K562 (cell line): ENCODE measurements at regions not wholly inside any gene's neighbourhood (a gene's known extent, or its start where the extent isn't known, plus 50 kb on each side); places are given as distances from the start of the nearest gene placed in this dataset.

Experiments used
- ATAC-seq: fragments of 200-7000 bp; cut with Tn5 transposase; 3 replicates; pipeline ENCODE4 v1.9.1; 2020; ENCODE audit warnings: moderate library complexity
- BruUV-seq: library from RNA; stranded (reverse); fragments of 400-500 nt; replicated peaks from 2 replicates; lab custom pipeline; 2021; lab: Mats Ljungman, UMichigan
- CTCF ChIA-PET: fragments of 300-600 bp; formaldehyde crosslinking; extraction: SDS; loops from one replicate; lab custom pipeline; 2021; ENCODE audit warnings: low intra/inter-chr PET ratio; lab: Yijun Ruan, JAX
- POLR2A ChIA-PET: fragments of 300-600, 350-650 bp; sonication (Branson Sonifier 250); formaldehyde crosslinking; extraction: SDS; loops from one replicate; lab custom pipeline; 2021; ENCODE audit warnings: antibody characterized with exemption, inconsistent platforms; lab: Yijun Ruan, JAX
- DNase-seq, 4 experiments: peaks; one replicate each; pipeline versions ENCODE4 v3.0.0 to v3.0.0-alpha.2; 2011 to 2018; ENCODE audit warnings: low spot score in 3 of 4, mixed read lengths in 3 of 4; ENCODE audit errors: extremely low read depth in 1 of 4
- FAIRE-seq: peaks from 2 replicates; lab custom pipeline; 2011; peaks lifted over from hg19 to GRCh38; lab: Jason Lieb, UNC
- H2AFZ ChIP-seq: 2 replicates; pipeline ENCODE4 v1.6.0; 2011; ENCODE audit warnings: low read depth, low read length, control low read depth, inconsistent platforms
- H3K27ac ChIP-seq: fragments of 200-600 bp; 3 replicates; pipeline ENCODE4 v1.8.0; 2011; ENCODE audit warnings: low read depth, mild to moderate bottlenecking, control low read depth, inconsistent platforms, low read length, moderate library complexity, mixed read lengths; ENCODE audit errors: extremely low read depth
- H3K27me3 ChIP-seq, 2 experiments: fragments of 300-600 bp in 1 of 2; 2 replicates in 1 of 2; 3 replicates in 1 of 2; pipeline versions ENCODE4 v1.6.0 to v1.8.0; 2011; ENCODE audit warnings: inconsistent platforms in 2 of 2, low read length in 2 of 2, mild to moderate bottlenecking in 1 of 2, mixed read lengths in 1 of 2, moderate library complexity in 1 of 2; ENCODE audit not compliant: control insufficient read depth in 2 of 2, insufficient read depth in 2 of 2
- H3K36me3 ChIP-seq: fragments of 300-600 bp; 3 replicates; pipeline ENCODE4 v1.8.0; 2011; ENCODE audit warnings: mild to moderate bottlenecking, low read length, inconsistent platforms; ENCODE audit not compliant: control insufficient read depth, insufficient read depth
- H3K4me1 ChIP-seq, 2 experiments: fragments of 200-600 bp in 1 of 2; replicated peaks in 1 of 2; 2 replicates in 1 of 2; 3 replicates in 1 of 2; pipeline versions ENCODE4 v1.5.1 to v1.8.0; 2011; ENCODE audit warnings: inconsistent platforms in 2 of 2, low read length in 2 of 2, mild to moderate bottlenecking in 1 of 2, mixed read lengths in 1 of 2, moderate library complexity in 1 of 2; ENCODE audit not compliant: control insufficient read depth in 2 of 2, insufficient read depth in 2 of 2
- H3K4me2 ChIP-seq: 2 replicates; pipeline ENCODE4 v1.6.1; 2011; ENCODE audit warnings: low read length, control low read depth, inconsistent platforms, mixed read lengths; ENCODE audit not compliant: insufficient read depth
- H3K4me3 ChIP-seq: fragments of 200-600 bp; sonication (generic), shearing (Covaris generic); 2 replicates; pipeline ENCODE4 v1.5.1; 2016; ENCODE audit warnings: control low read depth, inconsistent platforms
- H3K79me2 ChIP-seq: fragments of 200-600 bp; 3 replicates; pipeline ENCODE4 v1.8.0; 2011; ENCODE audit warnings: low read length, inconsistent platforms; ENCODE audit not compliant: control insufficient read depth, insufficient read depth
- H3K9ac ChIP-seq, 2 experiments: 2 replicates each; pipeline versions ENCODE4 v1.6.0 to v1.6.1; 2011; ENCODE audit warnings: low read depth in 2 of 2, low read length in 2 of 2, control low read depth in 1 of 2, inconsistent platforms in 1 of 2, mild to moderate bottlenecking in 1 of 2, mixed read lengths in 1 of 2; ENCODE audit not compliant: insufficient read depth in 1 of 2
- H3K9me1 ChIP-seq: one replicate; pipeline ENCODE4 v1.6.0; 2011; ENCODE audit warnings: inconsistent platforms, mild to moderate bottlenecking, low read length, moderate library complexity; ENCODE audit not compliant: control insufficient read depth, insufficient read depth
- H3K9me3 ChIP-seq: replicated peaks from 2 replicates; pipeline ENCODE4 v1.5.1; 2011; ENCODE audit warnings: low read depth, low read length, inconsistent platforms; ENCODE audit not compliant: control insufficient read depth, insufficient read depth
- H4K20me1 ChIP-seq: replicated peaks from 2 replicates; pipeline ENCODE4 v1.6.1; 2011; ENCODE audit warnings: low read length, inconsistent platforms, mixed read lengths; ENCODE audit not compliant: control insufficient read depth, insufficient read depth
- ADNP ChIP-seq: fragments of 200-800 bp; sonication (Bioruptor generic); IDR thresholded peaks from 2 replicates; pipeline ENCODE4 v1.6.1; 2016; ENCODE audit warnings: missing genetic modification characterization, missing compliant biosample characterization
- EHMT2 ChIP-seq: fragments of 450-650 bp; IDR thresholded peaks from 2 replicates; pipeline ENCODE4 v1.6.1; 2018; ENCODE audit warnings: antibody characterized with exemption
- MIER1 ChIP-seq: fragments of 450-650 bp; IDR thresholded peaks from 2 replicates; pipeline ENCODE4 v1.6.1; 2016; ENCODE audit warnings: antibody characterized with exemption, mild to moderate bottlenecking, low read depth
- ZNF134 ChIP-seq: fragments of 250-450 bp; sonication (Bioruptor Pico); conservative IDR thresholded peaks from 2 replicates; pipeline ENCODE4 v1.4.0; 2020
- ZNF311 ChIP-seq: fragments of 250-450 bp; sonication (Bioruptor Pico); IDR thresholded peaks from 2 replicates; pipeline ENCODE4 v1.4.0; 2020; ENCODE audit warnings: mild to moderate bottlenecking, moderate library complexity
- WGBS: fragments of 100-300 bp; shearing (Covaris generic); methylation state at CpG from one replicate; pipeline ENCODE4 v1.1.6; 2016; ENCODE audit warnings: low coverage, mixed read lengths; ENCODE audit not compliant: insufficient coverage; ENCODE audit errors: missing lambda C conversion rate; 5-methylcytosine and 5-hydroxymethylcytosine counted together
- in situ Hi-C: fragments of 300-500 bp; cut with MboI; formaldehyde crosslinking; loops from 4 replicates; pipeline ENCODE4 v1.15.0; 2018; ENCODE audit warnings: inconsistent platforms, mixed read lengths
- intact Hi-C: fragments of 100-400 bp; cut with micrococcal nuclease; formaldehyde crosslinking; loops from 2 replicates; pipeline ENCODE4 v1.14.2; 2022
- TF ChIP-seq, protein P1 (sequence below): IDR thresholded peaks from 2 replicates; pipeline ENCODE4 v1.6.1; 2014; ENCODE audit warnings: antibody characterized with exemption
- TF ChIP-seq, protein P2 (sequence below): sonication (generic); formaldehyde crosslinking; IDR thresholded peaks from 2 replicates; pipeline ENCODE4 v1.9.0; 2022; ENCODE audit warnings: mild to moderate bottlenecking, missing genetic modification reagents
- TF ChIP-seq, protein P3 (sequence below): fragments of 250-450 bp; sonication (Bioruptor Pico); IDR thresholded peaks from 2 replicates; pipeline ENCODE4 v1.4.0; 2020; ENCODE audit warnings: mild to moderate bottlenecking

DNA sequence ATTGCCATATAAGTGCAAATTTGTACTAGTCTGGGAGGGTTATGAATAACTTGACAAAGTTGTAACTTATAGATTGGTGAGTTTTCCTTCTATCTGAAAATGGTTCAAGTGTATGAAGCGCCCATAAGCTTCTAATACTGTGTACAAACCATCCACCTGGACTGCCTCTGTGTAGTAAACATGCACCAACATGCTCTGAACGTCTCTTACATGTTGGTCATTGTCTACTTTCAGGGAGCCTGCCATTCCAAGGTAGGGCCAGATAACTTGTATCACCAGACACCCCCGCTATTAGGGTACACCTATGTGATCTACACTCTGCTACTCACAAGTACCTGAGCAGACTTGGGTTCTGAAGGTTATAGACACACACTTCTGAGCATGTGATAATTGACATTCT is 735.5 kb upstream of the API5 start:
- Histone ChIP-seq H3K4me1 (no peaks in the 10 kb centered on the region), H3K9ac (no peak overlapping the region), H3K79me2 (no peaks in the 10 kb centered on the region), H3K27me3 (no peaks in the 10 kb centered on the region), H3K4me2 (no peak overlapping the region), H3K36me3 (no peaks in the 10 kb centered on the region), H3K4me3 (no peak overlapping the region), H2AFZ (no peak overlapping the region), H3K9me1 (no peaks in the 10 kb centered on the region), H3K27ac (no peak overlapping the region), H3K9me3 (no peaks in the 10 kb centered on the region; the same call in 1 of the 2 replicates), H4K20me1 (no peaks in the 10 kb centered on the region)
- TF ChIP-seq, protein P1, sequence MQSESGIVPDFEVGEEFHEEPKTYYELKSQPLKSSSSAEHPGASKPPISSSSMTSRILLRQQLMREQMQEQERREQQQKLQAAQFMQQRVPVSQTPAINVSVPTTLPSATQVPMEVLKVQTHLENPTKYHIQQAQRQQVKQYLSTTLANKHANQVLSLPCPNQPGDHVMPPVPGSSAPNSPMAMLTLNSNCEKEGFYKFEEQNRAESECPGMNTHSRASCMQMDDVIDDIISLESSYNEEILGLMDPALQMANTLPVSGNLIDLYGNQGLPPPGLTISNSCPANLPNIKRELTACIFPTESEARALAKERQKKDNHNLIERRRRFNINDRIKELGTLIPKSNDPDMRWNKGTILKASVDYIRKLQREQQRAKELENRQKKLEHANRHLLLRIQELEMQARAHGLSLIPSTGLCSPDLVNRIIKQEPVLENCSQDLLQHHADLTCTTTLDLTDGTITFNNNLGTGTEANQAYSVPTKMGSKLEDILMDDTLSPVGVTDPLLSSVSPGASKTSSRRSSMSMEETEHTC = no peak
- no peak for TF ChIP-seq EHMT2
- no peak for TF ChIP-seq MIER1
- no peak for TF ChIP-seq ZNF134
- TF ChIP-seq ZNF311 (CRISPR knock-in tag) = no peak
- TF ChIP-seq, protein P2, sequence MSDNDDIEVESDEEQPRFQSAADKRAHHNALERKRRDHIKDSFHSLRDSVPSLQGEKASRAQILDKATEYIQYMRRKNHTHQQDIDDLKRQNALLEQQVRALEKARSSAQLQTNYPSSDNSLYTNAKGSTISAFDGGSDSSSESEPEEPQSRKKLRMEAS = no peak
- TF ChIP-seq, protein P3, sequence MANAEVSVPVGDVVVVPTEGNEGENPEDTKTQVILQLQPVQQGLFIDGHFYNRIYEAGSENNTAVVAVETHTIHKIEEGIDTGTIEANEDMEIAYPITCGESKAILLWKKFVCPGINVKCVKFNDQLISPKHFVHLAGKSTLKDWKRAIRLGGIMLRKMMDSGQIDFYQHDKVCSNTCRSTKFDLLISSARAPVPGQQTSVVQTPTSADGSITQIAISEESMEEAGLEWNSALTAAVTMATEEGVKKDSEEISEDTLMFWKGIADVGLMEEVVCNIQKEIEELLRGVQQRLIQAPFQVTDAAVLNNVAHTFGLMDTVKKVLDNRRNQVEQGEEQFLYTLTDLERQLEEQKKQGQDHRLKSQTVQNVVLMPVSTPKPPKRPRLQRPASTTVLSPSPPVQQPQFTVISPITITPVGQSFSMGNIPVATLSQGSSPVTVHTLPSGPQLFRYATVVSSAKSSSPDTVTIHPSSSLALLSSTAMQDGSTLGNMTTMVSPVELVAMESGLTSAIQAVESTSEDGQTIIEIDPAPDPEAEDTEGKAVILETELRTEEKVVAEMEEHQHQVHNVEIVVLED = no peak
- TF ChIP-seq ADNP (tag) = no peak
- intact Hi-C loops (no loop called here), in situ Hi-C loops (no loop called here)
- ChIA-PET CTCF (no interaction called here), POLR2A (interaction anchor here (0.5 kb wide), 1 partner anchor 911 kb away, joined by 3 read pairs; no protein-coding TSS in a partner anchor)
- DNase-seq (no peak), ATAC-seq (no peak), FAIRE-seq (no peak)
- WGBS = 0% methylated on average over 3 of the region's 3 CpGs
- BruUV-seq = no TSS peak
